Lower leg skin (tissue), 4 donors: ENCODE measurements at regions not wholly inside any gene's neighbourhood (a gene's known extent, or its start where the extent isn't known, plus 50 kb on each side); places are given as distances from the start of the nearest gene placed in this dataset.

Experiments used
- DNase-seq, 2 donors: peaks; one replicate each; pipeline ENCODE4 v3.0.0-alpha.2; 2019; ENCODE audit warnings: low spot score in 2 of 2
- H3K4me3 ChIP-seq: fragments of 200-600 bp; sonication (generic); 2 replicates; pipeline ENCODE4 v1.5.1; 2017; ENCODE audit warnings: mild to moderate bottlenecking, low read depth; ENCODE audit not compliant: poor library complexity, severe bottlenecking
- POLR2A ChIP-seq, 2 donors: fragments of 450-650 bp; IDR thresholded peaks; one replicate each; pipeline ENCODE4 v1.6.1; 2016 to 2017; ENCODE audit warnings: antibody characterized with exemption in 2 of 2, mild to moderate bottlenecking in 1 of 2, moderate library complexity in 1 of 2
- WGBS, 2 donors: methylation state at CpG; one replicate each; pipeline ENCODE4 v1.1.5; 2018; 5-methylcytosine and 5-hydroxymethylcytosine counted together
- intact Hi-C: fragments of 100-400 bp; cut with DNase I; formaldehyde crosslinking; loops from one replicate; pipeline ENCODE4 v1.15.0; 2023; ENCODE audit warnings: low total_unique reads
- TF ChIP-seq, protein P1 (sequence below), 3 donors: fragments of 450-650 bp; IDR thresholded peaks; one replicate each; pipeline ENCODE4 v1.5.1; 2016; ENCODE audit warnings: antibody characterized with exemption in 3 of 3, mild to moderate bottlenecking in 3 of 3, moderate library complexity in 2 of 3

DNA sequence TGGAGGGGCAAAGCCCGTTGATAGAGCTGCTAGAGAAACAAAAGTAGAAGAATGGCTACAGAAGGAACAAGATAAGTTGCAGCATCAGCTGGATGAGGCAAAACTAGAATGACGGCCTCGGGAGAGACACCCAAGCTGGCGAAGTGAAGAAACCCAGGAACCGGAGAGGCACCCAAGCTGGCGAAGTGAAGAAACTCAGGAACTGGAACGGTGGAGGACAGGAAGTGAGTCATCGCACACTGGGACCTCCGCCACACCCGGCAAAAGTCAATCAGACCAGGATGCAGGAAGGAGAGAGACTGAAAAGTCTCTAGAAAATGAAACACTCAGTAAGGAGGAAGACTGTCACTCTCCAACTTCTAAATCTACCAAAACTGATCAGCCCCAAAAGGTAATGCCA is 133.0 kb upstream of the NEBL start:
- intact Hi-C loops = no loop called here
- H3K4me3 ChIP-seq = no peak overlapping the region
- 67 to 78% methylated on average over 10 of the region's 10 CpGs for WGBS, 2 donors
- TF ChIP-seq POLR2A (IDR thresholded peaks at IDR 0.05) = no peak
- TF ChIP-seq, protein P1, sequence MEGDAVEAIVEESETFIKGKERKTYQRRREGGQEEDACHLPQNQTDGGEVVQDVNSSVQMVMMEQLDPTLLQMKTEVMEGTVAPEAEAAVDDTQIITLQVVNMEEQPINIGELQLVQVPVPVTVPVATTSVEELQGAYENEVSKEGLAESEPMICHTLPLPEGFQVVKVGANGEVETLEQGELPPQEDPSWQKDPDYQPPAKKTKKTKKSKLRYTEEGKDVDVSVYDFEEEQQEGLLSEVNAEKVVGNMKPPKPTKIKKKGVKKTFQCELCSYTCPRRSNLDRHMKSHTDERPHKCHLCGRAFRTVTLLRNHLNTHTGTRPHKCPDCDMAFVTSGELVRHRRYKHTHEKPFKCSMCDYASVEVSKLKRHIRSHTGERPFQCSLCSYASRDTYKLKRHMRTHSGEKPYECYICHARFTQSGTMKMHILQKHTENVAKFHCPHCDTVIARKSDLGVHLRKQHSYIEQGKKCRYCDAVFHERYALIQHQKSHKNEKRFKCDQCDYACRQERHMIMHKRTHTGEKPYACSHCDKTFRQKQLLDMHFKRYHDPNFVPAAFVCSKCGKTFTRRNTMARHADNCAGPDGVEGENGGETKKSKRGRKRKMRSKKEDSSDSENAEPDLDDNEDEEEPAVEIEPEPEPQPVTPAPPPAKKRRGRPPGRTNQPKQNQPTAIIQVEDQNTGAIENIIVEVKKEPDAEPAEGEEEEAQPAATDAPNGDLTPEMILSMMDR (IDR thresholded peaks at IDR 0.05) = no peak
- no peak for DNase-seq

DNA sequence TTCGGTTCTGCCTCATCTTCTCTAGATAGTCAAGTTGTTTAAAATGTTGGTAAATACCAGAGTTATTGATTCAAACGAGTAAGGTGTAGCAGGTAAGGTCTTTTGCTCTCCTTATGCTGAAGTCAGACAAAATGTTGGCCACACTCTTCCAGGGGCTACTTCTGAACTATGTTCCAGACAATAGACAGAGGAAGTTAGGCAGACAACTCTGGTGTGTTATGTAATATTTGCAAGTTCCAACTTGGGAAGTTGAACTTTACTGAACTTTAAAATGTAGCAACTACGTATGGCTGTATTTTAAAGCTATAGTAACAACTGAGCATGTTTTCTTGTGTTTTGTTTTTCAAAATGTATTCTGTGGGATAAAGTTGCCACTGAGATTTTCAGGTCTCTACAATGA is 125.7 kb upstream of the NEBL start:
- H3K4me3 ChIP-seq = no peak overlapping the region
- TF ChIP-seq, protein P1 (IDR thresholded peaks at IDR 0.05) = no peak
- TF ChIP-seq POLR2A (IDR thresholded peaks at IDR 0.05) = no peak
- 41 to 56% methylated on average over 3 of the region's 3 CpGs for WGBS, 2 donors
- DNase-seq = no peak
- intact Hi-C loops = no loop called here

DNA sequence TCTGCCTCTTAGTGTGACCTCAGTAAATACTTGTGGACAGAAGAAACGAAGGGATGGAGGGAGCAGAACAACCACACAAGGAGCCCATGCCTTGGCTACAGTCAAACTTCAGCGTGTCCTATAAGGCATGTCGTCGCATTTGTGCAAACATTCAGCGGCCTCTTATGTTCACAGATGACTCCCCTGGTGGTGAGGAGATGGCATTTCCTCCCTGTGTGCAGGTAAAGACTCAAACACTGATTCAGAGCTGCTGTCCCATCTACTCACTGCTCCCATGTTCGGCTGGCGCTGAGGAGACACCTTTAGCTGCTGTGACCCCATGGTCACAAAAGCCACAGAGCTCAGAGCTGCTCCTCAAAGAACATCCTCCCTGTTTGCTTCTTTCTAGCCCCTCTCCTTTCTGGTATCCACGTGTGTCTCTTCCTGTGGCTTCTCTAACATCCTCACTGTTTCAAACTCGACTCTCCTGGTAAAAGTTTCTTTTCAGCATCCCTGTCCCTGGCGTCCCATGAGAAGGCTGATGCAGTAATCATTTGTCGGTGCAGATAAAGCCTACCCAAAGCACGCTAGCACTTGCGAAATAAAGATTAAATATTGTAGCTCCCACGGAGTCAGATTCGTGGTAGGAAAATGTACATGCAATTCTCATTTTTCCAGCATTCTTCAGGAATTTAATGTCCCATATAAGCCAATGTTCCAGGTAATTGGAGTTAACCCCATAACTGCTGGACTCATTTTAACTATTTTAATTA is 124.9 kb upstream of the NEBL start:
- TF ChIP-seq, protein P1 (IDR thresholded peaks at IDR 0.05) = no peak
- no peak for TF ChIP-seq POLR2A (IDR thresholded peaks at IDR 0.05)
- no peak overlapping the region for H3K4me3 ChIP-seq
- 82% methylated on average over 15 of the region's 15 CpGs for WGBS, 2 donors
- intact Hi-C loops = no loop called here
- no peak for DNase-seq

DNA sequence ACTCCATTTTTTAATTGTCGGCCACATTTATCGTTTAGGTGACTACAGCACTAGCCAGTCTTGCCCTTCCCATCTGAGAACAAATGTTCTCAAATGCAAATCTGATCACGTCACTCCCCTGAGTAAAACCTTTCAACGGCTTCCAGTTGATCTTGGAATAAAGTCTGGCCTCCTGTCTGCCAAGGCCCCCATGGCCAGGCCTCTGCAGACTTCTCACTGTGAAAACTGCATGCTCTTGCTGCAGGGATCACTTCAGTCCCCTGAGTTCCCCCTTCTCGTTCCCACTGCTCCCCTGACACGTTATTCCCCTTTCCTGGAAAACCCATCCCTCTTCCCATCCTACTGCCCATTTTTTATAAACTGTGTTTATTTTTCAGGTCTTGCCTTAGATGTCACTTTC is 124.1 kb upstream of the NEBL start:
- no peak for DNase-seq
- TF ChIP-seq, protein P1 (IDR thresholded peaks at IDR 0.05) = no peak
- no peak for TF ChIP-seq POLR2A (IDR thresholded peaks at IDR 0.05)
- intact Hi-C loops = no loop called here
- H3K4me3 ChIP-seq = no peak overlapping the region
- WGBS, 2 donors = 87 to 91% methylated on average over 6 of the region's 6 CpGs

DNA sequence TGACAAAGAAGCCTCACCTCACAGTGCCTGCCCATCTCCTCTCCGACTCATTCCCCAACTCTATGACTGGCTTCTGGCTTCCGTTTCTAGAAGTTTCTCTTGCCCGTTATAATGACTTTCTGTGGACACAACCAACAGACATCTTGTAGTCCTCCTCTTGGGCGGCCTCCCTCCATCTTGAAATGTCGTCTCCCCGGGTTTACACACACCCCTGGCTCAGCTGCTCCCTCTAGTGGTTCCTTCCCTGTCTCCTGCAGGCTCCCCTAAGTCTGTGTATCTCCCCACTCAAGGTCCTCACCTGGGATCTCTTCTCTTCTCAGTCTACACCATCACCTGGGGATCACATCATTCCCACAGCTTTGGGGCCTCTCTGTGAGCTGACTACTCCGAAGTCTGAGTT is 123.4 kb upstream of the NEBL start:
- DNase-seq = no peak
- no peak overlapping the region for H3K4me3 ChIP-seq
- intact Hi-C loops = no loop called here
- 93 to 98% methylated on average over 7 of the region's 7 CpGs for WGBS, 2 donors
- TF ChIP-seq, protein P1 (IDR thresholded peaks at IDR 0.05) = no peak
- TF ChIP-seq POLR2A (IDR thresholded peaks at IDR 0.05) = no peak

DNA sequence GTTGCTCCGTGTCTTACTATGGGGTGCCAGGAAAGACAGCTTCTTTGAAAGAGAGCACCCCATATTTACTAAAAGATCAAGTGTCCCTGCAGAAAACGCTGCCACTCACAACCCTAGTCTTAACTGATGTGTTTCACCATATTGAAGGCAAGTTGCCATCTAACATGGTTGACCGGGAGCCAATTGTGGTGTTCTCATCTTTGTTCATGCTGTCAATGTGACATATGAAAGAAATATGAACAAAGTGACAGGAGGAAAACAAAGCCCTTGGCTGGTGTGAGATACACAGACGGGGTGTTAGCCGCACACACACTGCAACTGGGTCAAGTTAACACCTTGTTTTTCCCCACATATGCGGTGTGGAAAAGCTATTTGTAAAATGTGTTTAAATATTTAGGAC is 122.3 kb upstream of the NEBL start:
- no peak for TF ChIP-seq POLR2A (IDR thresholded peaks at IDR 0.05)
- TF ChIP-seq, protein P1 (IDR thresholded peaks at IDR 0.05) = no peak
- intact Hi-C loops = no loop called here
- no peak overlapping the region for H3K4me3 ChIP-seq
- WGBS, 2 donors = 70 to 77% methylated on average over 6 of the region's 6 CpGs
- DNase-seq = no peak
